NT2/D1 (cell line): ENCODE measurements at regions not wholly inside any gene's neighbourhood (a gene's known extent, or its start where the extent isn't known, plus 50 kb on each side); places are given as distances from the start of the nearest gene placed in this dataset.
A peak's percentile ranks its signal among the peaks of the same experiment; 100 is the strongest.
"Not testable (repeated sequence)": the region's sequence is repeated elsewhere in the genome, so short reads cannot be mapped to it uniquely, and the experiment has no call there.

Experiments used
- SUZ12 ChIP-seq: IDR thresholded peaks from 2 replicates; pipeline ENCODE4 v1.6.1; 2011; ENCODE audit not compliant: insufficient read length, insufficient read depth; ENCODE audit errors: extremely low read depth
- YY1 ChIP-seq: IDR thresholded peaks from 2 replicates; pipeline ENCODE4 v1.6.1; 2011; ENCODE audit not compliant: insufficient read length, insufficient read depth

DNA sequence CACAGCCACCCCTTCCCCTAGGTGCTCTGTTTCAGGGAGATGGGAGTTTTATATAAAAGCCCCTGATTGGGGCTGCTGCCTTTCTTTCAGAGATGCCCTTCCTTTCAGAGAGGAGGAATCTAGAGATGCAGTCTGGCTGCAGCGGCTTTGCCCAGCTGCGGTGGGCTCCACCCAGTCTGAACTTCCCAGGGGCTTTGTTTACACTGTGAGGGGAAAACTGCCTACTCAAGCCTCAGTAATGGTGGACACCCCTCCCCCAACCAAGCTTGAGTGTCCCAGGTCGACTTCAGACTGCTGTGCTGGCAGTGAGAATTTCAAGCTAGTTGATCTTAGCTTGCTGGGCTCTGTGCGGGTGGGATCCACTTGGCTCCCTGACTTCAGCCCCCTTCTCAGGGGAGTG lies 148.4 kb upstream of the CXCR4 start:
- TF ChIP-seq SUZ12, result not testable (repeated sequence)
- TF ChIP-seq YY1, result peak; percentile 16
